Spleen (tissue), 7 donors: ENCODE measurements at regions not wholly inside any gene's neighbourhood (a gene's known extent, or its start where the extent isn't known, plus 50 kb on each side); places are given as distances from the start of the nearest gene placed in this dataset.

ENCODE experiments used
- CTCF ChIP-seq, 11 experiments: fragments of 200-600 bp in 7 of 11; fragments of 450-650 bp in 4 of 11; sonication (generic) in 4 of 11; IDR thresholded peaks in 8 of 11; conservative IDR thresholded peaks in 3 of 11; 1 replicate in 7 of 11; 2 replicates in 4 of 11; pipeline versions ENCODE4 v1.4.0 to v1.8.0; 2016 to 2021; ENCODE audit warnings: antibody characterized with exemption in 11 of 11, inconsistent platforms in 4 of 11, mild to moderate bottlenecking in 1 of 11
- POLR2A ChIP-seq, 3 donors: fragments of 450-650 bp; IDR thresholded peaks; one replicate each; pipeline ENCODE4 v1.5.1; 2017; ENCODE audit warnings: antibody characterized with exemption in 3 of 3, mild to moderate bottlenecking in 1 of 3
- donor health status: DM: no; HTN: no; CAD: no; lungs with moderate emphysema.
- donor health status: DM: no; HTN: no; CAD: no.
- donor health status: DM: no; HTN: no; CAD: no.

- TF ChIP-seq POLR2A (IDR thresholded peaks at IDR 0.05) (no peak), CTCF (IDR thresholded peaks at IDR 0.05 in 8 of 11, conservative IDR thresholded peaks at IDR 0.05 in 3 of 11) (no peak)
Measured at GRCh38 chr4:24285759-24286158, 298.6 kb downstream of the DHX15 start.
